ENCODE measurements at regions not wholly inside any gene's neighbourhood (a gene's known extent, or its start where the extent isn't known, plus 50 kb on each side); places are given as distances from the start of the nearest gene placed in this dataset.
"Not testable (repeated sequence)": the region's sequence is repeated elsewhere in the genome, so short reads cannot be mapped to it uniquely, and the experiment has no call there.

- TF ChIP-seq CTCF (IDR thresholded peaks at IDR 0.05) = no peak
- no peak for DNase-seq (ENCODE audit: low spot score)
- Histone ChIP-seq H3K27ac (no peak overlapping the region), H3K4me3 (no peak overlapping the region)
These were observed 198.0 kb upstream of the FBXL4 start for GRCh38 chr6:99145738-99146137.

GRCh38 chr6:99143108-99143861 lies 195.5 kb upstream of the FBXL4 start:
- DNase-seq (ENCODE audit: low spot score) = no peak
- H3K4me3 ChIP-seq = no peak overlapping the region
- TF ChIP-seq CTCF (IDR thresholded peaks at IDR 0.05) = no peak
- H3K27ac ChIP-seq = no peak overlapping the region

- not testable (repeated sequence) for H3K4me3 ChIP-seq; H3K27ac ChIP-seq; DNase-seq (ENCODE audit: low spot score)
These were observed 194.2 kb upstream of the FBXL4 start for GRCh38 chr6:99141906-99142305.

- DNase-seq (ENCODE audit: low spot score) = no peak
- no peak for TF ChIP-seq CTCF (IDR thresholded peaks at IDR 0.05)
- Histone ChIP-seq H3K27ac (no peak overlapping the region), H3K4me3 (no peak overlapping the region)
These were observed 190.7 kb upstream of the FBXL4 start for GRCh38 chr6:99138445-99138844.

- DNase-seq (ENCODE audit: low spot score) = no peak
- no peak overlapping the region for H3K27ac ChIP-seq
- no peak overlapping the region for H3K4me3 ChIP-seq
- no peak for TF ChIP-seq CTCF (IDR thresholded peaks at IDR 0.05)
These were observed 189.6 kb upstream of the FBXL4 start for GRCh38 chr6:99137314-99137713.

- no peak overlapping the region for H3K4me3 ChIP-seq
- no peak overlapping the region for H3K27ac ChIP-seq
- TF ChIP-seq CTCF (IDR thresholded peaks at IDR 0.05) = no peak
- DNase-seq (ENCODE audit: low spot score) = no peak
These were observed 188.7 kb upstream of the FBXL4 start for GRCh38 chr6:99136488-99136887.

- Histone ChIP-seq H3K4me3 (no peak overlapping the region), H3K27ac (no peak overlapping the region)
- no peak for TF ChIP-seq CTCF (IDR thresholded peaks at IDR 0.05)
- DNase-seq (ENCODE audit: low spot score) = no peak
These were observed 184.4 kb upstream of the FBXL4 start for GRCh38 chr6:99132026-99132635.
